ENCODE measurements at regions not wholly inside any gene's neighbourhood (a gene's known extent, or its start where the extent isn't known, plus 50 kb on each side); places are given as distances from the start of the nearest gene placed in this dataset.

GRCh38 chr7:52431082-52431815 is 604.2 kb upstream of the POM121L12 start:
- Histone ChIP-seq H3K9me3 (no peaks in the 10 kb centered on the region), H3K4me1 (no peaks in the 10 kb centered on the region), H3K36me3 (no peaks in the 10 kb centered on the region), H3K4me3 (no peak overlapping the region), H3K27ac (no peak overlapping the region), H3K27me3 (no peaks in the 10 kb centered on the region)
- TF ChIP-seq CTCF (IDR thresholded peaks at IDR 0.05) = no peak
- intact Hi-C loops (cut with DNase I; ENCODE audit: low total_unique reads) = no loop called here
- DNase-seq = no peak

GRCh38 chr7:52423251-52423650 is 612.2 kb upstream of the POM121L12 start:
- no peaks in the 10 kb centered on the region for H3K4me1 ChIP-seq
- intact Hi-C loops (cut with DNase I; ENCODE audit: low total_unique reads) = no loop called here
- no peak for TF ChIP-seq CTCF (IDR thresholded peaks at IDR 0.05)
- no peaks in the 10 kb centered on the region for H3K9me3 ChIP-seq
- no peaks in the 10 kb centered on the region for H3K27me3 ChIP-seq
- H3K4me3 ChIP-seq = no peak overlapping the region
- no peak overlapping the region for H3K27ac ChIP-seq
- H3K36me3 ChIP-seq = no peaks in the 10 kb centered on the region
- DNase-seq = no peak

GRCh38 chr7:52413051-52413450 is 622.4 kb upstream of the POM121L12 start:
- Histone ChIP-seq H3K36me3 (no peaks in the 10 kb centered on the region), H3K9me3 (no peaks in the 10 kb centered on the region), H3K4me1 (no peaks in the 10 kb centered on the region), H3K27ac (no peak overlapping the region), H3K4me3 (no peak overlapping the region), H3K27me3 (no peaks in the 10 kb centered on the region)
- intact Hi-C loops (cut with DNase I; ENCODE audit: low total_unique reads) = no loop called here
- no peak for TF ChIP-seq CTCF (IDR thresholded peaks at IDR 0.05)
- DNase-seq = no peak

GRCh38 chr7:52410032-52410431 is 625.4 kb upstream of the POM121L12 start:
- no peak for TF ChIP-seq CTCF (IDR thresholded peaks at IDR 0.05)
- H3K9me3 ChIP-seq = no peaks in the 10 kb centered on the region
- no peak for DNase-seq
- H3K36me3 ChIP-seq = no peaks in the 10 kb centered on the region
- no peaks in the 10 kb centered on the region for H3K4me1 ChIP-seq
- H3K27me3 ChIP-seq = no peaks in the 10 kb centered on the region
- no peak overlapping the region for H3K27ac ChIP-seq
- no peak overlapping the region for H3K4me3 ChIP-seq
- intact Hi-C loops (cut with DNase I; ENCODE audit: low total_unique reads) = no loop called here

GRCh38 chr7:52406808-52407207 is 628.6 kb upstream of the POM121L12 start:
- no peak for TF ChIP-seq CTCF (IDR thresholded peaks at IDR 0.05)
- no peaks in the 10 kb centered on the region for H3K9me3 ChIP-seq
- H3K27ac ChIP-seq = no peak overlapping the region
- intact Hi-C loops (cut with DNase I; ENCODE audit: low total_unique reads) = no loop called here
- H3K4me1 ChIP-seq = no peaks in the 10 kb centered on the region
- no peak for DNase-seq
- no peaks in the 10 kb centered on the region for H3K36me3 ChIP-seq
- H3K4me3 ChIP-seq = no peak overlapping the region
- no peaks in the 10 kb centered on the region for H3K27me3 ChIP-seq

GRCh38 chr7:52382731-52383130 is 652.7 kb upstream of the POM121L12 start:
- TF ChIP-seq CTCF (IDR thresholded peaks at IDR 0.05) = no peak
- H3K9me3 ChIP-seq = no peaks in the 10 kb centered on the region
- no peaks in the 10 kb centered on the region for H3K36me3 ChIP-seq
- H3K4me3 ChIP-seq = no peak overlapping the region
- DNase-seq = no peak
- intact Hi-C loops (cut with DNase I; ENCODE audit: low total_unique reads) = no loop called here
- H3K27me3 ChIP-seq = no peaks in the 10 kb centered on the region
- no peak overlapping the region for H3K27ac ChIP-seq
- no peaks in the 10 kb centered on the region for H3K4me1 ChIP-seq

Data from tibial artery (tissue), 4 donors.